ENCODE measurements at regions not wholly inside any gene's neighbourhood (a gene's known extent, or its start where the extent isn't known, plus 50 kb on each side); places are given as distances from the start of the nearest gene placed in this dataset.

GRCh38 chr9:522658-523057, 308.0 kb downstream of the DOCK8 start:
- TF ChIP-seq ZNF660 (CRISPR knock-in tag; IDR thresholded peaks at IDR 0.05; ENCODE audit: borderline replicate concordance, low read depth) (no peak), ZNF383 (CRISPR knock-in tag; IDR thresholded peaks at IDR 0.05; ENCODE audit: borderline replicate concordance) (no peak), ZNF780A (CRISPR knock-in tag; IDR thresholded peaks at IDR 0.05) (no peak), STAG1 (CRISPR knock-in tag; IDR thresholded peaks at IDR 0.05) (no peak), PHF20 (CRISPR knock-in tag; IDR thresholded peaks at IDR 0.05) (no peak)

Measured in HepG2 (cell line).